Stimulated activated CD8-positive, alpha-beta memory T cell treated with anti-CD3 and anti-CD28 coated beads, Interleukin-15, amount 100 ng/mL, for 24 hours (primary cell): ENCODE measurements at regions not wholly inside any gene's neighbourhood (a gene's known extent, or its start where the extent isn't known, plus 50 kb on each side); places are given as distances from the start of the nearest gene placed in this dataset.

ENCODE experiments used
- DNase-seq: peaks from one replicate; pipeline ENCODE4 v3.0.0-alpha.2; 2020; ENCODE audit warnings: low read depth

- DNase-seq: no peak
Observed at GRCh38 chr11:37072538-37073055, 474.6 kb upstream of the RAG2 start.

- DNase-seq: no peak
Observed at GRCh38 chr11:37050311-37050710, 452.3 kb upstream of the RAG2 start.

GRCh38 chr11:37040921-37041320 lies 442.9 kb upstream of the RAG2 start:
- no peak for DNase-seq

- DNase-seq: no peak
Observed at GRCh38 chr11:37038911-37039310, 440.9 kb upstream of the RAG2 start.

- no peak for DNase-seq
Observed at GRCh38 chr11:37026741-37027140, 428.7 kb upstream of the RAG2 start.

- no peak for DNase-seq
Observed at GRCh38 chr11:37026326-37026725, 428.3 kb upstream of the RAG2 start.

GRCh38 chr11:37006563-37006962 lies 408.5 kb upstream of the RAG2 start:
- no peak for DNase-seq

GRCh38 chr11:37002831-37003230 lies 404.8 kb upstream of the RAG2 start:
- no peak for DNase-seq

- DNase-seq: no peak
Observed at GRCh38 chr11:36997656-36998055, 399.6 kb upstream of the RAG2 start.

GRCh38 chr11:36996795-36997194 lies 398.8 kb upstream of the RAG2 start:
- DNase-seq: no peak

GRCh38 chr11:36994208-36994607 lies 396.2 kb upstream of the RAG2 start:
- DNase-seq: no peak

GRCh38 chr11:36988556-36988955 lies 390.5 kb upstream of the RAG2 start:
- DNase-seq: no peak

- DNase-seq: no peak
Observed at GRCh38 chr11:36985562-36985961, 387.5 kb upstream of the RAG2 start.

- no peak for DNase-seq
Observed at GRCh38 chr11:36976741-36977140, 378.7 kb upstream of the RAG2 start.

GRCh38 chr11:36974771-36975170 lies 376.7 kb upstream of the RAG2 start:
- no peak for DNase-seq

- no peak for DNase-seq
Observed at GRCh38 chr11:36953976-36954375, 355.9 kb upstream of the RAG2 start.

- no peak for DNase-seq
Observed at GRCh38 chr11:36948460-36949127, 350.6 kb upstream of the RAG2 start.

- no peak for DNase-seq
Observed at GRCh38 chr11:36945384-36945783, 347.3 kb upstream of the RAG2 start.

GRCh38 chr11:36933481-36933880 lies 335.4 kb upstream of the RAG2 start:
- DNase-seq: no peak

- DNase-seq: no peak
Observed at GRCh38 chr11:36931139-36931538, 333.1 kb upstream of the RAG2 start.

- no peak for DNase-seq
Observed at GRCh38 chr11:36930256-36930655, 332.2 kb upstream of the RAG2 start.

GRCh38 chr11:36929401-36929800 lies 331.4 kb upstream of the RAG2 start:
- no peak for DNase-seq

GRCh38 chr11:36928621-36929020 lies 330.6 kb upstream of the RAG2 start:
- no peak for DNase-seq

GRCh38 chr11:36899800-36900199 lies 301.8 kb upstream of the RAG2 start:
- no peak for DNase-seq
